ENCODE measurements at regions not wholly inside any gene's neighbourhood (a gene's known extent, or its start where the extent isn't known, plus 50 kb on each side); places are given as distances from the start of the nearest gene placed in this dataset.

DNA sequence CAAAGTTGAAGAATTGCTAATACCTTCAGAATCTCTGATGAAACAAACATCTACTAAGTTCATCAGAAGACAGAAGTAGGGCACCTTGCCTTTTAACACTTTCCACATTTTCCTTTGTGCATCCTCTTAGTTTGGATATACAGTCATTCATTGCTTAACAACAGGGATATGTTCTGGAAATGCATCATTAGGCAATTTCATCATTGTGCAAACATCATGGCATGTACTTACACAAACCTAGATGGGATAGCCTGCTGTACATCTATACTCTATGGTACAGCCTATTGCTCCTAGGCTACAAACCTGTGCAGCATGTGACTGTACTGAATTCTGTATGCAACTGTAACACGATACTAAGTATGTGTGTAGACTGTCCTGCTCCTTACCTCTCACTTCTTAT lies 169.8 kb downstream of the SUCLA2 start:
- WGBS, 2 donors (ENCODE audit: extremely low coverage in 2 of 2, insufficient read length in 2 of 2, insufficient replicate concordance in 1 of 2), result no CpG with 5 or more reads among the region's 1 CpG
- H2AK5ac ChIP-seq (ENCODE audit: low read depth, low read length), result no peak overlapping the region

DNA sequence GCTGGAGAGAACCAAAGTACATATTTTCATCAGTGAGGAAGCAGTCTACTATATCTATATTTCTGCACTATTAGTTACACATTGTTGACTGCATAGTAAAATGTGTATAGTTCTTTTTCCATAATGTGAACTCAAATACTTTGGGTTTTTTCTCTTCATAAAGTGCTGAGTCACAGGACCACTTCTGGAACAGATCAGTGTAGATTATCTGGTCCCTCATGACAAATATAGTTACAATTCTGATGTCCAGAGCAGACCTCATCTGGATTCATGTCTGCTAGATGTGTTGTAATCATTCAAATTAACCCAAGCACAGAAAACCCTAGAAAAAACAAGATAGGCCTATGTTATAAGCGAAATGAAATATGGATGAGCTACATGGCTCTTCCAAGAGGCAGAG lies 171.4 kb downstream of the SUCLA2 start:
- Histone ChIP-seq H3K4me1 (ENCODE audit: control insufficient read depth in 2 of 2, insufficient read depth in 1 of 2, low read depth in 1 of 2, low read length in 2 of 2) (peaks cover 2 to 11% of the 10 kb centered on the region in 2 donors), H3K4me3 (ENCODE audit: low read length in 2 of 2) (no peak overlapping the region), H3K4ac (ENCODE audit: low read length) (no peak overlapping the region), H3K18ac (ENCODE audit: low read length) (no peak overlapping the region), H2AFZ (ENCODE audit: low read length) (no peak overlapping the region), H4K91ac (ENCODE audit: low read depth, low read length, poor library complexity) (no peak overlapping the region), H3K36me3 (replicated peaks in 1 of 2; ENCODE audit: control insufficient read depth in 2 of 2, insufficient read depth in 2 of 2, low read length in 2 of 2) (no peaks in the 10 kb centered on the region), H3K4me2 (ENCODE audit: insufficient read depth, low read length, poor library complexity, severe bottlenecking) (no peak overlapping the region), H3K27ac (replicated peaks; ENCODE audit: low read length) (no peak overlapping the region), H4K8ac (ENCODE audit: low read depth, low read length) (no peak overlapping the region), H2BK12ac (ENCODE audit: low read length) (no peak overlapping the region), H2BK15ac (ENCODE audit: low read length) (no peak overlapping the region), H3K14ac (ENCODE audit: low read length) (no peak overlapping the region), H3K9ac (ENCODE audit: low read depth, low read length, poor library complexity) (no peak overlapping the region), H3K9me3 (replicated peaks in 1 of 2; ENCODE audit: control insufficient read depth in 2 of 2, insufficient read depth in 1 of 2, low read depth in 1 of 2, low read length in 2 of 2) (no peaks in the 10 kb centered on the region), H2BK120ac (ENCODE audit: low read depth, low read length) (no peak overlapping the region), H2BK5ac (ENCODE audit: low read length) (no peak overlapping the region), H2AK5ac (ENCODE audit: low read depth, low read length) (no peak overlapping the region), H3K79me1 (ENCODE audit: low read depth, low read length) (no peaks in the 10 kb centered on the region), H3K27me3 (ENCODE audit: control insufficient read depth in 3 of 3, insufficient read depth in 3 of 3, low read depth in 1 of 3, low read length in 3 of 3) (no peaks in the 10 kb centered on the region), H3K23ac (ENCODE audit: low read depth, low read length, poor library complexity) (no peak overlapping the region)
- no CpG with 5 or more reads among the region's 1 CpG for WGBS, 2 donors (ENCODE audit: extremely low coverage in 2 of 2, insufficient read length in 2 of 2, insufficient replicate concordance in 1 of 2)
- DNase-seq (ENCODE audit: low spot score), result no peak

More for the DNA sequence above, 169.8 kb downstream of the SUCLA2 start:
- H3K27me3 ChIP-seq (ENCODE audit: control insufficient read depth in 3 of 3, insufficient read depth in 3 of 3, low read depth in 1 of 3, low read length in 3 of 3), result no peaks in the 10 kb centered on the region
- H3K36me3 ChIP-seq (replicated peaks in 1 of 2; ENCODE audit: control insufficient read depth in 2 of 2, insufficient read depth in 2 of 2, low read length in 2 of 2), result no peaks in the 10 kb centered on the region
- H2BK120ac ChIP-seq (ENCODE audit: low read depth, low read length), result no peak overlapping the region
- H3K4ac ChIP-seq (ENCODE audit: low read length), result no peak overlapping the region
- no peak overlapping the region for H3K27ac ChIP-seq (replicated peaks; ENCODE audit: low read length)
- H3K23ac ChIP-seq (ENCODE audit: low read depth, low read length, poor library complexity), result no peak overlapping the region
- no peak overlapping the region for H3K18ac ChIP-seq (ENCODE audit: low read length)
- no peaks in the 10 kb centered on the region for H3K9me3 ChIP-seq (replicated peaks in 1 of 2; ENCODE audit: control insufficient read depth in 2 of 2, insufficient read depth in 1 of 2, low read depth in 1 of 2, low read length in 2 of 2)
- peaks cover 7 to 11% of the 10 kb centered on the region in 2 donors for H3K4me1 ChIP-seq (ENCODE audit: control insufficient read depth in 2 of 2, insufficient read depth in 1 of 2, low read depth in 1 of 2, low read length in 2 of 2)
- H2BK5ac ChIP-seq (ENCODE audit: low read length), result no peak overlapping the region
- no peak overlapping the region for H3K4me2 ChIP-seq (ENCODE audit: insufficient read depth, low read length, poor library complexity, severe bottlenecking)
- H2BK12ac ChIP-seq (ENCODE audit: low read length), result no peak overlapping the region
- DNase-seq (ENCODE audit: low spot score), result no peak
- H4K8ac ChIP-seq (ENCODE audit: low read depth, low read length), result no peak overlapping the region
- no peak overlapping the region for H3K14ac ChIP-seq (ENCODE audit: low read length)
- H4K91ac ChIP-seq (ENCODE audit: low read depth, low read length, poor library complexity), result no peak overlapping the region
- no peak overlapping the region for H2AFZ ChIP-seq (ENCODE audit: low read length)
- no peak overlapping the region for H2BK15ac ChIP-seq (ENCODE audit: low read length)
- no peaks in the 10 kb centered on the region for H3K79me1 ChIP-seq (ENCODE audit: low read depth, low read length)
- no peak overlapping the region for H3K4me3 ChIP-seq (ENCODE audit: low read length in 2 of 2)
- no peak overlapping the region for H3K9ac ChIP-seq (ENCODE audit: low read depth, low read length, poor library complexity)

DNA sequence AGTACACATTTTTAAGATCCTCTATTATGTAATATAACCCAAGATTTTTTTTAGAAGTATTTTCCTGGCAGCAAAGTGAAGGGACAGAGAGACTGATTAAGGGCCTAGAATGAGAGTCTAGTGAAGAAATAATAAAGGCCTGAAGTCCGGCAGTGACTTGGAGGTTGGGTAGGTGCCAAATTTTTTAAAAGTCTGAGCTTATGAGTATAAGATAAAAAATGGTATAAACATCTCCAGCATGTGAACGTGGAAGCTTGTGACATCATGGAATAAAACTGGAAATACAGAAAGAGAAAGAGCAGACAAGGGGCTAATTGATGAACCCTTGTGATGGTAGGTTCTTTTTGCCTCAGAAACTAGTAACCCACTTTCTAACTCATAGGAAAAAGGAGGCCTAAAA lies 174.6 kb downstream of the SUCLA2 start:
- no peak overlapping the region for H4K91ac ChIP-seq (ENCODE audit: low read depth, low read length, poor library complexity)
- no peak overlapping the region for H3K14ac ChIP-seq (ENCODE audit: low read length)
- no peak overlapping the region for H3K27ac ChIP-seq (replicated peaks; ENCODE audit: low read length)
- no peak overlapping the region for H3K4me2 ChIP-seq (ENCODE audit: insufficient read depth, low read length, poor library complexity, severe bottlenecking)
- H2BK5ac ChIP-seq (ENCODE audit: low read length), result no peak overlapping the region
- no CpG with 5 or more reads among the region's 2 CpGs for WGBS, 2 donors (ENCODE audit: extremely low coverage in 2 of 2, insufficient read length in 2 of 2, insufficient replicate concordance in 1 of 2)
- H4K8ac ChIP-seq (ENCODE audit: low read depth, low read length), result no peak overlapping the region
- no peaks in the 10 kb centered on the region for H3K79me1 ChIP-seq (ENCODE audit: low read depth, low read length)
- H3K18ac ChIP-seq (ENCODE audit: low read length), result no peak overlapping the region
- H3K27me3 ChIP-seq (ENCODE audit: control insufficient read depth in 3 of 3, insufficient read depth in 3 of 3, low read depth in 1 of 3, low read length in 3 of 3), result no peaks in the 10 kb centered on the region
- H3K23ac ChIP-seq (ENCODE audit: low read depth, low read length, poor library complexity), result no peak overlapping the region
- H2BK120ac ChIP-seq (ENCODE audit: low read depth, low read length), result no peak overlapping the region
- H2BK15ac ChIP-seq (ENCODE audit: low read length), result no peak overlapping the region
- H3K4ac ChIP-seq (ENCODE audit: low read length), result no peak overlapping the region
- no peak overlapping the region for H2AK5ac ChIP-seq (ENCODE audit: low read depth, low read length)
- peaks cover 2 to 10% of the 10 kb centered on the region in 2 donors for H3K4me1 ChIP-seq (ENCODE audit: control insufficient read depth in 2 of 2, insufficient read depth in 1 of 2, low read depth in 1 of 2, low read length in 2 of 2)
- H3K9me3 ChIP-seq (replicated peaks in 1 of 2; ENCODE audit: control insufficient read depth in 2 of 2, insufficient read depth in 1 of 2, low read depth in 1 of 2, low read length in 2 of 2), result no peaks in the 10 kb centered on the region
- no peak overlapping the region for H3K4me3 ChIP-seq (ENCODE audit: low read length in 2 of 2)
- H3K9ac ChIP-seq (ENCODE audit: low read depth, low read length, poor library complexity), result no peak overlapping the region
- no peak overlapping the region for H2AFZ ChIP-seq (ENCODE audit: low read length)
- H3K36me3 ChIP-seq (replicated peaks in 1 of 2; ENCODE audit: control insufficient read depth in 2 of 2, insufficient read depth in 2 of 2, low read length in 2 of 2), result no peaks in the 10 kb centered on the region
- no peak for DNase-seq (ENCODE audit: low spot score)
- H2BK12ac ChIP-seq (ENCODE audit: low read length), result no peak overlapping the region

- no peak overlapping the region for H3K4ac ChIP-seq (ENCODE audit: low read length)
- no peaks in the 10 kb centered on the region for H3K9me3 ChIP-seq (replicated peaks in 1 of 2; ENCODE audit: control insufficient read depth in 2 of 2, insufficient read depth in 1 of 2, low read depth in 1 of 2, low read length in 2 of 2)
- no peak overlapping the region for H2BK120ac ChIP-seq (ENCODE audit: low read depth, low read length)
- WGBS, 2 donors (ENCODE audit: extremely low coverage in 2 of 2, insufficient read length in 2 of 2, insufficient replicate concordance in 1 of 2), result no CpG with 5 or more reads among the region's 4 CpGs
- H3K36me3 ChIP-seq (replicated peaks in 1 of 2; ENCODE audit: control insufficient read depth in 2 of 2, insufficient read depth in 2 of 2, low read length in 2 of 2), result no peaks in the 10 kb centered on the region
- H3K4me2 ChIP-seq (ENCODE audit: insufficient read depth, low read length, poor library complexity, severe bottlenecking), result no peak overlapping the region
- H3K23ac ChIP-seq (ENCODE audit: low read depth, low read length, poor library complexity), result no peak overlapping the region
- H2AFZ ChIP-seq (ENCODE audit: low read length), result no peak overlapping the region
- no peak overlapping the region for H2BK12ac ChIP-seq (ENCODE audit: low read length)
- no peak overlapping the region for H2AK5ac ChIP-seq (ENCODE audit: low read depth, low read length)
- no peak overlapping the region for H3K9ac ChIP-seq (ENCODE audit: low read depth, low read length, poor library complexity)
- no peak for DNase-seq (ENCODE audit: low spot score)
- no peak overlapping the region for H3K27ac ChIP-seq (replicated peaks; ENCODE audit: low read length)
- peaks cover 3 to 4% of the 10 kb centered on the region in 2 donors for H3K4me1 ChIP-seq (ENCODE audit: control insufficient read depth in 2 of 2, insufficient read depth in 1 of 2, low read depth in 1 of 2, low read length in 2 of 2)
- no peak overlapping the region for H2BK5ac ChIP-seq (ENCODE audit: low read length)
- no peak overlapping the region for H3K14ac ChIP-seq (ENCODE audit: low read length)
- H3K4me3 ChIP-seq (ENCODE audit: low read length in 2 of 2), result no peak overlapping the region
- H3K18ac ChIP-seq (ENCODE audit: low read length), result no peak overlapping the region
- H3K79me1 ChIP-seq (ENCODE audit: low read depth, low read length), result no peaks in the 10 kb centered on the region
- no peak overlapping the region for H2BK15ac ChIP-seq (ENCODE audit: low read length)
- no peaks in the 10 kb centered on the region for H3K27me3 ChIP-seq (ENCODE audit: control insufficient read depth in 3 of 3, insufficient read depth in 3 of 3, low read depth in 1 of 3, low read length in 3 of 3)
- no peak overlapping the region for H4K91ac ChIP-seq (ENCODE audit: low read depth, low read length, poor library complexity)
- H4K8ac ChIP-seq (ENCODE audit: low read depth, low read length), result no peak overlapping the region
Observed at GRCh38 chr13:47822036-47822435, 179.0 kb downstream of the SUCLA2 start.
